ENCODE measurements at regions not wholly inside any gene's neighbourhood (a gene's known extent, or its start where the extent isn't known, plus 50 kb on each side); places are given as distances from the start of the nearest gene placed in this dataset.

DNA sequence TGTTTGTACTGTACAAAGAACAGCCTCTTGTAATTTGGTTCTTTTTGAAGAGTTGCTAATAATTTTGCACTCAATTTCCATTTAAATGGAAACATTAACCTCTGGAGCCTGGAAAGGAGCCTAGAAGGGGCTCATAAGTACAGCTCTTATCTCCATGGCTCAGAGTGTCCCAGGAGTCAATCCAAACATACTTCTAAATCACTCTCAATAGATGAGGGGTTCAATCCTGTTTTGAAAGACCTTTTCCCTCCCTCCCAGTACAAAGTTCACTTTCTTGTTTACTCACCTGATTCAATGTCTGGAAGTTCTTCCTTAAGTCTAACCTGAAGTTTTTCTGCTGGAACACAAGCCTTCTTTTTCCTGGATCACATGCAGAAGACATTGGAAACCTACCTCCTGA is 273.0 kb upstream of the PLET1 start (continued):
- TF ChIP-seq ATF2 (IDR thresholded peaks at IDR 0.05; ENCODE audit: low read length) (no peak), CBX5 (IDR thresholded peaks at IDR 0.05; ENCODE audit: low read depth, low read length) (no peak), CBX8 (IDR thresholded peaks at IDR 0.05; ENCODE audit: borderline replicate concordance, low read depth, low read length) (no peak), FOSL1 (IDR thresholded peaks at IDR 0.05; ENCODE audit: insufficient read depth, low read depth, low read length) (no peak), SIN3A (conservative IDR thresholded peaks at IDR 0.05 in 1 of 2, IDR thresholded peaks at IDR 0.05 in 1 of 2; ENCODE audit: low read depth in 1 of 2, low read length in 2 of 2) (no peak)

Measured in H1 (cell line).